HG02610 (cell line): ENCODE measurements at regions not wholly inside any gene's neighbourhood (a gene's known extent, or its start where the extent isn't known, plus 50 kb on each side); places are given as distances from the start of the nearest gene placed in this dataset.
A peak's percentile ranks its signal among the peaks of the same experiment; 100 is the strongest.
"Not testable (repeated sequence)": the region's sequence is repeated elsewhere in the genome, so short reads cannot be mapped to it uniquely, and the experiment has no call there.

Source experiments
- ATAC-seq: cut with Tn5 transposase; IDR thresholded peaks from one replicate; pipeline ENCODE4 v1.9.1; 2021; ENCODE audit warnings: mild to moderate bottlenecking, moderate library complexity; ENCODE audit not compliant: unreplicated experiment

- ATAC-seq, result not testable (repeated sequence)
Observed at GRCh38 chr13:100776686-100777085, 102.1 kb upstream of the TMTC4 start.

- no peak for ATAC-seq
Observed at GRCh38 chr13:100773923-100774663, 99.5 kb upstream of the TMTC4 start.

GRCh38 chr13:100773429-100773828, 98.8 kb upstream of the TMTC4 start:
- no peak for ATAC-seq

- peak; percentile 73 for ATAC-seq
Observed at GRCh38 chr13:100767192-100767591, 92.6 kb upstream of the TMTC4 start.

- not testable (repeated sequence) for ATAC-seq
Observed at GRCh38 chr13:100766570-100766969, 92.0 kb upstream of the TMTC4 start.

GRCh38 chr13:100764937-100765336, 90.3 kb upstream of the TMTC4 start:
- no peak for ATAC-seq

- ATAC-seq, result not testable (repeated sequence)
Observed at GRCh38 chr13:100762126-100762525, 87.5 kb upstream of the TMTC4 start.

GRCh38 chr13:100755891-100756290, 81.3 kb upstream of the TMTC4 start:
- no peak for ATAC-seq

GRCh38 chr13:100754459-100754858, 79.9 kb upstream of the TMTC4 start:
- no peak for ATAC-seq

- ATAC-seq, result no peak
Observed at GRCh38 chr13:100753376-100753775, 78.8 kb upstream of the TMTC4 start.

- no peak for ATAC-seq
Observed at GRCh38 chr13:100751826-100752225, 77.2 kb upstream of the TMTC4 start.

- no peak for ATAC-seq
Observed at GRCh38 chr13:100746953-100747683, 72.5 kb upstream of the TMTC4 start.

- no peak for ATAC-seq
Observed at GRCh38 chr13:100738176-100738855, 63.7 kb upstream of the TMTC4 start.

- ATAC-seq, result no peak
Observed at GRCh38 chr13:100735494-100735893, 60.9 kb upstream of the TMTC4 start.

GRCh38 chr13:100734194-100734720, 59.7 kb upstream of the TMTC4 start:
- ATAC-seq, result no peak

- ATAC-seq, result no peak
Observed at GRCh38 chr13:100733261-100733660, 58.7 kb upstream of the TMTC4 start.

GRCh38 chr13:100728201-100728600, 53.6 kb upstream of the TMTC4 start:
- no peak for ATAC-seq

GRCh38 chr13:100725472-100725871, 50.9 kb upstream of the TMTC4 start:
- peak; percentile 50 for ATAC-seq

- no peak for ATAC-seq
Observed at GRCh38 chr13:100724568-100724967, 50.0 kb upstream of the TMTC4 start.
